Sciatic nerve (tissue), 2 donors: ENCODE measurements at regions not wholly inside any gene's neighbourhood (a gene's known extent, or its start where the extent isn't known, plus 50 kb on each side); places are given as distances from the start of the nearest gene placed in this dataset.
"Not testable (repeated sequence)": the region's sequence is repeated elsewhere in the genome, so short reads cannot be mapped to it uniquely, and the experiment has no call there.

Experiments
- ATAC-seq: fragments of 200-7000 bp; cut with Tn5 transposase; one replicate; pipeline ENCODE4 v1.9.1; 2020; ENCODE audit warnings: mild to moderate bottlenecking, moderate library complexity
- DNase-seq: peaks from one replicate; pipeline ENCODE4 v3.0.0-alpha.2; 2020; ENCODE audit warnings: low spot score
- intact Hi-C: fragments of 100-400 bp; cut with DNase I; formaldehyde crosslinking; loops from one replicate; pipeline ENCODE4 v1.14.2; 2022
- donor health status: DM: no; HTN: no; CAD: no.
- donor health status: DM: no; HTN: no; CAD: no.

DNA sequence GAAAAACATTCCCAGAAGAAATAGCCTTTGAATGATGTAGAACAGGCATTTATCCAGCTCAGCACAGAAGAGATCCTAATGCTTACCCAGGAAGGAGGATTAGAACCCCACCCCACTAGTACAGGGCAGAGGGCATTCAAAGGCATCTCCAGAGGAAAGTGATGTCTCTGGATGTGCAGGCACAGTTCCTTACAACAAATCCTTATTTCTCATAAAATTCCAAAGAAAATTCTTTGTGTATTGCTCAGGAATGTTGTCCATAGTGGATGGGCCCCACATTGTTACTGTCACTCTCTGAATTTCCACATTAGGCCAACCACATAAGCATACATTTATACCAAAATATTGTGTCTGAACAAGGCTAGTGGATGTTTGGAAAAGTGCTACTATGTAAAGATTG lies 243.0 kb downstream of the ADRA2A start:
- intact Hi-C loops: no loop called here
- no peak for DNase-seq
- no peak for ATAC-seq

- no peak for ATAC-seq
- intact Hi-C loops: no loop called here
- DNase-seq: no peak
These were observed 246.6 kb downstream of the ADRA2A start for GRCh38 chr10:111323389-111323966.

DNA sequence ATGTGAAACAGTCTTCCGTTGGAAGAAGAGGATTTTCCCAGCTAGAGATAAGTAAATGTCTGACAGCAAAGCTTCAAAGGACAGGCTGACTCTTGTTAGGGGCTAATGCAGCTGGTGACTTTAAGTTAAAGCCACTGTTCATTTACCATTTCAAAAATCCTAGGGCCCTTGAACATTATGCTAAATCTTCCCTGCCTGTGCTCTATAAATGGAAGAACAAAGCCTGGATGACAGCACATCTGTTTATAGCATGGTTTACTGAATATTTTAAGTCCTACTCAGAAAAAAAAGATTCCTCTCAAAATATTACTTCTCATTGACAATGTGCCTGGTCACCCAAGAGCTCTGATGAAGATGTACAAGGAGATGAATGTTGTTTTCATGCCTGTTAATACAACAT lies 255.3 kb downstream of the ADRA2A start:
- intact Hi-C loops, DNase-seq, ATAC-seq: not testable (repeated sequence)

- ATAC-seq: no peak
- no peak for DNase-seq
- intact Hi-C loops: no loop called here
These were observed 259.0 kb downstream of the ADRA2A start for GRCh38 chr10:111335826-111336225.

GRCh38 chr10:111338035-111338434 lies 261.2 kb downstream of the ADRA2A start:
- no peak for DNase-seq
- intact Hi-C loops: no loop called here
- ATAC-seq: no peak

- no peak for ATAC-seq
- no peak for DNase-seq
- intact Hi-C loops: no loop called here
These were observed 262.0 kb downstream of the ADRA2A start for GRCh38 chr10:111338805-111339204.

- ATAC-seq (no peak), DNase-seq (no peak)
- intact Hi-C loops: no loop called here
These were observed 268.0 kb downstream of the ADRA2A start for GRCh38 chr10:111344804-111345203.

GRCh38 chr10:111347386-111348013 lies 270.7 kb downstream of the ADRA2A start:
- ATAC-seq (no peak), DNase-seq (no peak)
- intact Hi-C loops: no loop called here

- intact Hi-C loops: no loop called here
- ATAC-seq: no peak
- no peak for DNase-seq
These were observed 271.2 kb downstream of the ADRA2A start for GRCh38 chr10:111348076-111348475.

GRCh38 chr10:111354859-111355258 lies 278.0 kb downstream of the ADRA2A start:
- ATAC-seq (no peak), DNase-seq (no peak)
- intact Hi-C loops: no loop called here

GRCh38 chr10:111356571-111356970 lies 279.7 kb downstream of the ADRA2A start:
- intact Hi-C loops: no loop called here
- DNase-seq: no peak

GRCh38 chr10:111357859-111358258 lies 281.0 kb downstream of the ADRA2A start:
- ATAC-seq (no peak), DNase-seq (no peak)
- intact Hi-C loops: no loop called here

More at GRCh38 chr10:111356571-111356970, 279.7 kb downstream of the ADRA2A start:
- no peak for ATAC-seq

DNA sequence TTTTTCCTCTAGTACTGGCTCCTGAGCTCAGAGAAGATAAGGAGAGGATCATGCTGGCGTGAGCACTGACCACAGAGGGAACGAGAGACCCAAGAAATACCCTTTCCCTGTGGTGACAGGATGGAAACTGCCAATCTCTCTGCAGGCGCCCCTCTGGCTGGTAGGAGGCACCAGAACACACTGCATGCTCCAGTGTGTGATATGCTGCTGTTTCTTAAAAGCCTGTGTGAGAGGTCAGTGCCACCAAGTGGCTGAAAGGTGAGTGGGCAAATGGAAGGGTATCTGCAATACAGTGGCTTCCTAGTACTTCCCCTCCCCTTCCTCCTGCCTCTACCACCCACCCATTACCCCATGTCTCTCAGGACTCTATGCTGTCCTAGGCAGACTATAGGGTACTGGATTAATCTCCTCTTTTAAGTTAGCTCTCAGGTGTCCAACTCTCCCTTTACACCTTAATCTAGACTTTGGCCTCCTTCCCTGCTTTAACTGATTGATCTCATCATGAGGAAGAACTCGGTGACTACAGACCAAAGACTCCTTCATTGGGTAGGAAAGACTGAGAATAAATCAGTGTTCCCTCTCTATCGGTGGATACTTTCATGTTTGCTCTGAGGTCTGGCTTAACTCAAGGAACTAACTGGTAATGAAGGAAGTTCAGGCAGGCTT lies 283.6 kb downstream of the ADRA2A start:
- intact Hi-C loops: no loop called here
- DNase-seq (no peak), ATAC-seq (peak; percentile 77)

- DNase-seq (no peak), ATAC-seq (no peak)
- intact Hi-C loops: no loop called here
These were observed 290.7 kb downstream of the ADRA2A start for GRCh38 chr10:111367531-111367930.

DNA sequence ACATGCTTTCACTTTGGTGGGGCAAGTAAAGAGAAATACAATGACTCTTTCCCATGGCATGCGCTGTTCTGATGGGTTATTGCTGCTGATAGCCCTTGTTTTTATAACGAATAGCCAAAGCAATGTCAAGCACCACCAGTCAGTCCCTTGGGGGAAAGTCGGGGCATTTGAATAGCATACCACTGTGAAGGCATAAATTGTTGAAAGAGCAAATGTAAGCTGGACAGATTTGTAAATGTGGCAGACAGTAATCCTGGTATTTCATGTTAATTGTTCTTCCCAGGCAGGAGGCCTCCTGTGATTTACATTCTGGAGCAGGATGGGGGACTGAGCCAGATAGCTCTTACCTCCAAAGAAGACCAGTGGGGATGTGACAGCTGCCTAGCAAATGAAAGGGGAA lies 293.3 kb downstream of the ADRA2A start:
- ATAC-seq: no peak
- intact Hi-C loops: no loop called here
- no peak for DNase-seq

DNA sequence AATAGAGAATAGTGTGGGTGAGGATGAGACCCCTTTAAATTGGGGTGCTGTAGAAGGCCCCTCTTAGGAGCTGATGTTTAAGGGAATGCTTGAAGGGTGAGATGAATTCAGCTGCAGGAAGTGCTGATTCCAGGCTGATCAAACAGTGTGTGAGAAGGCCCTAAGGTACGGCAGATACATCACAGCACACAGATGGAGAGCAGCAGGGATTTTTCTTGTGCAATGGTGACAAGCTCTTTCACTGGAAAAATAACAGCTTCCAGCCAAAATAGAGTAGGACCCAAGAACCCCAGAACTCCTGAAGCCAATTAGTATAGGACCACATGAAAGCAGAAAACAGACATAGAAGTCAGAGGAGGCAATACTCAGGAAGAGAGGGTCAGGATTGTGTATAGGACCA lies 296.9 kb downstream of the ADRA2A start:
- no peak for DNase-seq
- ATAC-seq: no peak
- intact Hi-C loops: no loop called here

GRCh38 chr10:111379534-111380187 lies 302.8 kb downstream of the ADRA2A start:
- ATAC-seq (no peak), DNase-seq (no peak)

DNA sequence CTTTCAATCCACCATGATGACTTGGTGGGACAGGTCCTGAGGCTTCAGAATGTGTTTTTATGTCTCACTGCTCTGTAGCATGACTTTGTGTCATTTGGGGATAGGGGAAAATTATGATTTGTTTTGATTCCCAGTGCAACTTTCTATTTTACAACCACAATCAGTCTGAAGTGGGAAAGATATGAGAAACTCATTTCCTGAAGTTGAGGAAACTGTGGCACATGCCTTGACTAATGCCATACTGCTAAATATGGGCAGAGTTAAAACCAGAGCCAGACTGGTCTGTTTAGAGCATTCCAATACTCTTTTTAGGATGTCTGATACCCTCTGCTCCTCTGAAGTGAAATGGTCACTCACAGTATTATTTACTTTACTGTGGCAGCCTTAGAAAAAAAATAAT lies 307.7 kb downstream of the ADRA2A start:
- ATAC-seq: no peak

More at GRCh38 chr10:111379534-111380187, 302.8 kb downstream of the ADRA2A start:
- intact Hi-C loops: no loop called here

GRCh38 chr10:111390813-111391563 lies 314.2 kb downstream of the ADRA2A start:
- DNase-seq (no peak), ATAC-seq (peak; percentile 50)
- intact Hi-C loops: no loop called here

More for the DNA sequence above, 307.7 kb downstream of the ADRA2A start:
- intact Hi-C loops: no loop called here
- DNase-seq: no peak
